ENCODE measurements at regions not wholly inside any gene's neighbourhood (a gene's known extent, or its start where the extent isn't known, plus 50 kb on each side); places are given as distances from the start of the nearest gene placed in this dataset.
A peak's percentile ranks its signal among the peaks of the same experiment; 100 is the strongest.
"Not testable (repeated sequence)": the region's sequence is repeated elsewhere in the genome, so short reads cannot be mapped to it uniquely, and the experiment has no call there.

DNA sequence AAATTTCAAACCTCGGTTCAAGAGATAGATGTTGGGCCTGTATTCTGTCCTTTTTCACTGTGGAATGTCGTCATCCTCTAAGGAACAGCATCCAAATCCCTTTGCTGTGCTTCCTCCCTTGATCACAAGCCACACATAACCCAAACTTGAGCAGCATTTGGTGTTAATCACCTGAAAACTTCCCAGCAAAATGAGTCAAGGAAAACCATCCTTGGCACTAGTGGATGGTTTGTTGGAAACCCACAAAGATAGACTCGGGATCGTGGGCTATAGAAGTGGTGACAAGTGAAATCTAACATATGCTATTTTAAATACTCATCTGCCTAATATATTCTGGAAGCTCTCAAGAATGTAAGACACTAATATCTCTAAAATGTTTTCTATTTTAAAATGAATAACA is 459.1 kb downstream of the SETD4 start:
- no peak for DNase-seq (ENCODE audit: low spot score)

DNA sequence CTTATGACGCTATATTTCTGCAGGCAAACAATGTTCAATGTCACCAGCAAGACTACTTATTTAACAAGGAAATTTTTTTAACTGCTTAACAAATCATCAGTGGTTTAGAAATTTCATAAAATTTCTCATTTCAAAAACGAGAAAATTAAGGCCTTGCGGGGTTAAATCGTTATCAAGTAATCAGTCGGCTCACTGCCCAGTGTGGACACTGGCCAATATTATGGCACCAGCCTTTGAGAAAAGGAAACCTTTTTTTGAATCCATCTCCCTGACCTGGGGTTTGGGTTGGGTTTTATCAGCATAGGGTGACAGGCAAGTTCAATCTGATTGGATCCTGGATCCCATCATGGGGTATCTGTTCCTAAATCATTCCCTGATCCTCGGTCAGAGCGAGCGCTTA is 461.2 kb downstream of the SETD4 start:
- no peak for DNase-seq (ENCODE audit: low spot score)

DNA sequence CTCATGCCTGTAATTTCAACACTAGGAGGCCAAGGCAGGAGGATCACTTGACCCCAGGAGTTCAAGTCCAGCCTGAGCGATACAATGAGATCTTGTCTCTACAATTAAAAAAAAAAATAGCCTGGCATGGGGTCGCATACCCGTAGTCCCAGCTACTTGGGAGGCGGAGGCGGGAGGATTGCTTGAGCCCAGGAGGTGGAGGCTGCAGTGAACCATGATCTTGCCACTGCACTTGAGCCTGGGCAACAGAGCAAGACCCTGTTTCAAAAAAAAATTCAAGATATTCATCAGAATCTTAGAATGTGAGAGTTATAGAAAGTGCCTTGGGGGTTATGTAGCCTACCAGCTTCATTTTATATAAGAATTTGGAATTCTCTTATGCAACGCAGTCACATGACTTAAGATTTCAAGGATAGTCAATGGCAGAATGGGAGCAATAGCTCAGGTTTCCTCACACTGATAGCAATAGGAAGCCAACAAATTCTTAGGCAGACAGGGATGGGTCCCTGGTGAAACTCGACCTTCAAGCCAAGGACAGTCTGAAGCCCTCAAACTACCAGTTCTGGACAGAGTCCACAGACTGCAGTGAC is 462.5 kb downstream of the SETD4 start:
- no peak for DNase-seq (ENCODE audit: low spot score)

DNA sequence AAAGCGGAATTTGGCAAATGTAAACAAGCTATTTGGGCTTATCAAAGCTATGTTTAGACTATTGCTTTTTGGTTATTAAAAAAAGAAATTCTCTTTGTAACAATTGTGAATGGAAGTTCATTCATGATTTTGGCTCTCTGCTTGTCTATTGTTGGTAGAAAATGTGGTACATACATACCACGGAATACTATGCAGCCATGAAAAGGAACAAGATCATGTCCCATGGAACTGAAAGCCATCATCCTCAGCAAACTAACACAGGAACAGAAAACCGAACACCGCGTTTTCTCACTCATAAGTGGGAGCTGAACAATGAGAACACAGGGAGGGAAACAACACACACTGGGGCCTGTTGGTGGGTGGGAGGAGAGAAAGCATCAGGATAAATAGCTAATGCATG is 465.4 kb downstream of the SETD4 start:
- DNase-seq (ENCODE audit: low spot score) = no peak

DNA sequence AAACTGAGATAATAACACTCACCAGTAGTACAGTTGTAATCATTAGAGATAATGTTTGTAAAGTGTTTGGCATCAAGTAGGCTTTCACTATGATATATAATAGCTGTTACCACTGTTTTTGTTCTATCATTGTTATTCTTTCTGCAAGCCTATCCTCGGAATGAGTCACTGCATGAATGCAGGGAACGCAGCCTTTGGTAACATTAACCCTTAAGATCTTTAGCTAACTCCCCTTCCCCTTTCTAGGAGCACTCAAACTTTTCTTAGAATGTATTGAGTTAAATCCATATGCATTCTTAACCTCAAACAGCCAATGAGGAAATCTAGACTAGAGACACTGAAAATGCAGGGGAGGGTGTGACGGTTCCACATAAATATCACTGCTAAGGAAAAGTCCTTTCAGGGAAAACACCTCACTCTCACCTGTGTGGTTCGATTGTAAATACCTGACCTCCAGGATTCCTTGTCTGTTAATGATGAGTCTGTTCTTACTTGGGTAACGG is 467.3 kb downstream of the SETD4 start:
- peak; percentile 11 for DNase-seq (ENCODE audit: low spot score)

DNA sequence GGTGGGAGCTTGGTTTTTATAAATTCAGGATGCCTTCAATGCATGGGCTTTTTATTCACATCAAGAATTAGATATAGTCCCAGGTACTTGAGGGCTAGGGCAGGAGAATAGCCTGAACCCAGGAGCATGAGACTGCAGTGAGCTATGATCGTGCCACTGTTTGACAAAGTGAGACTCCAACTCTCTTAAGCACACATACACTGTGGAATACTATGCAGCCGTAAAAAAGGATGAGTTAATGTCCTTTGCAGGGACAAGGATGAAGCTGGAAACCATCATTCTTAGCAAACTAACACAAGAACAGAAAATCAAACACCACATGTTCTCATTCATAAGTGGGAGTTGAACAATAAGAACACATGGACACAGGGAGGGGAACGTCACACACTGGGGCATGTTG is 470.0 kb downstream of the SETD4 start:
- DNase-seq (ENCODE audit: low spot score) = not testable (repeated sequence)

DNA sequence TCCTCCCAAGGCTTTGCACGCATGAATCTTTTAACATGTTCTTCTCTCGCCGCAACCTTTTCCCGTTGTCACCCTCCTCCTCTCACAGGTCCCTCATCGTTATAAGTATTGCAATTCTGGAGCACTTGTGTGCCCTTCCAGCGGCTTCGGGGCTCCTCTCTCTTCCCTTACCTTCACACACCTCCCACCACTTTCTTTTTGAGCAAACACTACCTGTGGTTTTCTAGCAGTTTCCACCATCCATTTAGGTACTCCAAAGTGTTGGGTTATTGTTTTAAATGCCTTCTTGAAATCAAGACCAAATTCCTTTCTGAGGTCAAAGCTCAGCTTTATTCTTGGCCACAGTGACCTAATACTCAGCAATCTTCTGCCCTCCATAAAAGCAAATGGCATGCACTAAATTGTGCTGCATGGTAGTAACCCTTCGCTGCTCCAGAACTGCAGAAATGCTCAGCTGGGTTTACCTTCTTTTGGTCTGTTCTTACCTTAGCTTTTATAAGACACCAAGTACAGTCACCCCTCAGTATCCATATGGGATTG is 472.4 kb downstream of the SETD4 start:
- no peak for DNase-seq (ENCODE audit: low spot score)

DNA sequence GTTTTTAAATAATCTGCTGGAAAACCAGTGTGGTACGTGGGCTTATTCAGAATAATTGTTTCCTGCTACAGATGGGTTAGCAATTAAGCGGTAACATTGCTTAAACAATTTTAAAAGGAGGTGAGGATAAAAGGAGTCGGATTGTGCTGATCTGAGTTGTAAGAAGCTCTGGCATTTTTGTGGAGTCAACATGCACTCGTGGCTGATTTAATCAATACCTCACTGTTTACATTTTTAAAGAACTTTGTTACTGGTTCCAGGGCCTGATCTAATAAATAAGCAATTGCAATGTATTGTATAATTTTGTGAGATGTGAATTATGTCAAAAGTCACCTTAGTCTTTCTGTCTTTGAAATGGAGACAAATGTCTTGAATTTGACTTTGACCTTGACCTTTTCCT is 474.0 kb downstream of the SETD4 start:
- DNase-seq (ENCODE audit: low spot score) = no peak

DNA sequence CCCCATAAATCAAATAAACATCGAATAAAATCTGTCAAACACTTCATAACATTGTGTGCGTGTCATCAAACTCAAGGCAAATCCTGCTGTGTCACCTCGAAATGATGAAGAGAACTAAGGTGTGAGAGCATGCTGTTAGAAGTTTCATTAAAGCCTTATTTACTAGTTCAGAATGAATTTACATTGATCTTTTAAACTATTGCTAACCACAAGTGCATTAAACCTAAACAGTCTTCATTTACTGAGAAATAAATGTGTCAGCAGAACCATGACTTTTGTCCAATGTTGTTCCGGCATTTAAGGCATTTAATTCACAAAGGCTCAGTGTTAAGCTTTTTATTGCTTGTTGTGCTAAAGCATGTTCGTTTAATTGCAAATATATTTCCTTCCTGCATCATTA is 474.4 kb downstream of the SETD4 start:
- DNase-seq (ENCODE audit: low spot score) = no peak

DNA sequence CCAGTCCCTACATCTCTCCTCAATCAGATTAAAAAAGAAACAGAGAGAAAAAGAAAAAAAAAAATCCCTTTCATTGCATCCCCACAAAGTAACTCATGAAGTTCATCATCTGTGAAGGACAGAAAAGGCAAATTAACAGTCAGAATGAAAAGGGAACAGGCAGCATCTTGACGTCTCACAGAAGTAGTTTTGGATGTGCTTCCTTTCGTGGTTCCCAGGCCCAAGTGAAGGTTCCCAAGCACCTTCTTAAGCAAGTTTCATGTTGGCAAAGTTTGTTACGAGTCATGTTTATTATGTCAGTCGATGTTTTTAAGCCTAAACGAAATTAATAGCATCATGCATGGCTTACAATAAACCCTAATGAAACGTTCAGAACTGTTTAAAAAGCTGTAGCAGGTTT is 475.2 kb downstream of the SETD4 start:
- DNase-seq (ENCODE audit: low spot score) = no peak

DNA sequence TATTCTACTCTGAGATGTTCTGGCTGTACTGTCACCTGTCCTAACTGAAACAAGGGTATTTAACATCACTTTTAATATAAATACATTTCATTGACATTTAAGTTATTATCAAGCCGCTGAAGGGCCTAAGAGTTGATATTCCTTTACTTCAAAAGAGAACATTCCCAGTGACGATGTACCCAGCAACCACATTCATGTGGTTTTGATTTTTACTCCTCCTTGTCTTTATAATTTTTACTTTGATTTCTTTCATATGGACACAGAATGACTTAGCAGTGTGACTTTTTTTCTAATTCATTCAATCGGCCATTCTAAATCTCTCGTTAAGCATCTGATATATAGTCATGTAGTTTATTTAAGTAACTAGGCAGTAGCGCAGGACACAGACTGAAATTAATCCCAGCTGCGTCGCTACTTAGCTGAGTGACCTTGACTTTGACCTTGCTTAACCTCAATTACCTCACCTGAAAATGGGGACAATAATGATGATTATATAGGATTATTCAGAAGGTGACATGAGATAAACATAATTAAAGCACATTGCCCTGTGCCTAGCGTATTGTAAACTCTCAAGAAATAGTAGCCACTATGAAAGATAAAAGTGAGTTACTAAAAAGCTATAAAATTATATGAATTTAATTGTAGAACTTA is 476.6 kb downstream of the SETD4 start:
- DNase-seq (ENCODE audit: low spot score) = no peak

DNA sequence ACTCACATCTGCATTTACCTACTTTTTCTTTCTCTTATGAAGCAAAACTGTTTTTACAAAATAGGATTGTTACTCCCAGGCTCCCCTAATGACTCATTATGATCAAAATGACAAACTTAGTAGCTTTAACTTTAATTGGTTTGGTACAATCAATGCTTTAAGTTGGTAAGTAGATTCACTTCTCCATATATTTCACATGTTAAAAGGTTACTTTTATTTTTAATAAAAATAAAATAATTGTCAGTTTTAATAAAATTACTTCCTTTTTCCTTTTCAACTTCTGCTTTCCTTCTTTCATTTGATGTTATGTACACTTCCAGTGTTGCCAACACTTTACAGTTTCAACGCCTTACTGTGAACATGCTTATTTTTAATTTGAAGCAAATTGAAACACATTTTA is 477.6 kb downstream of the SETD4 start:
- no peak for DNase-seq (ENCODE audit: low spot score)

DNA sequence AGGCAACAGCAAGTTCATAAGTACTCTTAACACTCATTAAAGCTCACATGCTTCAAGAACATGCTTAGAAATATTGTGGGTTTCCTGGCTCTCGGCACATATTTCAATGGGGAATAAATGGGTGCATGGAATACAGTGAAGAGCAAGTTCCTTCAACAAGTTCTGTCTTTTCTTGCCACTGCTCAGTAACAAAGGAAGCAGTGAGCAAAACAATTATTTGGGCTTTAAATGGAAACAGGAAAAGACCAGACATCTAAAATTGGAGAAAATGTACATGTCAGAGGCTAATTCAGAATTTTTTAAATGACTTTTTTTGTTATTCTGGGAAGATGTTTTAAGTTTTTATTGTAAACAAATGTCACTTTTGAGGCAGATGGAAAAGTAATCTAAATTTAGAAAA is 478.7 kb downstream of the SETD4 start:
- no peak for DNase-seq (ENCODE audit: low spot score)

DNA sequence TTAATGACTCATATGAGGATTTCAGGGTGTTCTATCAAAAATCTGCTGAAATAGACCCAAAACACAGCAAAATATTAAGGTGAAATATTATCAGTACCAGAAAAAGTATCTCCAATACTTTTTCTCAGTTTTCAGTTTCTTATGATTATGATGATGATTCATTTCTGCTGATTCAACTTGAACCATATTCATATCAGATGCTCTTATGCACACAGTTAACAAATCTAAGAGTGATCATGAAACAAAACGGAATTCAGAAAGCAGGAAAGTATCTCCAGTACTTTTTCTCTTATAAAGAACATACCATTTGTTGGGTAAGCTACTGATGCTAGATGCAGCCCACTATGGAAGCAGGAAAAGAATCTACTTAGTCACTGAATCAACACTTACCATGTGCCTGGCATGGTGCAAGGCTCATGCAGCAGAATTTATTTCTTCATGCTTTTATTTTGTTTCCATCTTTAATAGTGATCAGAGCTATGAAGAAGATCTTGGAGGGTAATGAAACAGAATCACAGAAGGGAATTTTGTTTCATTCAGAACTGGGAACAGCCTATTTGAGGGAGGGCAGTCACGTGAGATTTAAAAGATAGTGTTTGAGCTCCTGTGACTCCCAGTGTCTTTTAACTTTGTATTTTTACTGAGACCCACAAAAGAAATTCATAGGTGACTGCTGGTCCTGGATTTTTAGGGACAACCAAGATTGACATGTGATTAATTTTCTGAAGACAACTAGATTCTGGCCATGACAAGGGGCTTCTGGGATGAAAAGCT is 480.6 kb downstream of the SETD4 start:
- no peak for DNase-seq (ENCODE audit: low spot score)

DNA sequence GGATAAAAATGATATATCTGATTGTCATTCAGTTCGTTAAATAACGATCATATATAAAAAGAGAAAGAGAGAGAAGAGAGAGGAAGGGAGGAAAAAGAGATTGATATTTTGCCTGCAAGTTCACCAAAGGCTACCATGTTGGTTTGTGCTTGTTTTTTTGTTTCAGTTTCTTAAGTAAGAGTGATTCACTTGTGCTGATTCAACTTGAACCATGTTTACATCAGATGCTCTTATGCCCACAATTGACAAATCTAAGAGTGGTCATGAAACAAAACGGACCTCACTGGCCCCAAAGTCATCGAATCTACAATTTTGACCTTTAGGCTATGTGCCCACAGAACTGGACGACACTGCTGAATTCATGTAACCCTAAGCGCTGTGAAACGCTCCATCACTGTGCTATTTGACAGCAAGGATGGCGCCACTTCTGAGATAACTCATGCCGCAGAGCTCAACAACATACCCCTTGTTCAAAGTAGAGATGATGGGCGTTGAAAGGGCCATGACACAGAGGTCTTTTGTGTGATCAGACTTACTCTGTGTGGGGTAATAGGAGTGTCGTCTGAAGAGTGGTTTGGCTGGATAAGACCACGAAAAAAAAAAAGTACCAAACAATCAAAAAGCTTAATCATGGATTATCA is 481.4 kb downstream of the SETD4 start:
- DNase-seq (ENCODE audit: low spot score) = no peak

DNA sequence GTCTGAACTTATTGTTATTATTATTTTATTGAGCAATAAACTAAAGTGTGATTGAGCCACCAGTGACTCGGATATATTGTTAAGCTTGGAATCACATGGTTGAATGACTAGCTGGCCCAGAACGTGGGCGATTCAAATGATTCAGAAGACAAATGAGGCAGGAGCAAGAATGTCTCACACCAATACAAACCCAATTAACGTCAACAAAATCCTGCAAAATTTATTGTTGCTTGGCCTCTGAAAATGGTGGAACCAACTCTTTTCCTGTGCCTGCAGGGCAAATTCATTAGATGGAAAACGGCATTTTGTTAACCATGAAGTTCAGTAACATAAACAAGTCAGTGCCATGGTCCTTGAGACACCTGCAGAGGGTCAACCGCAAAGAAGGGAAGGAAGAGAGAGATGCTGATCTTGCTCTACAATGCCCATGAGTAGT is 482.0 kb downstream of the SETD4 start:
- DNase-seq (ENCODE audit: low spot score) = peak; percentile 63

DNA sequence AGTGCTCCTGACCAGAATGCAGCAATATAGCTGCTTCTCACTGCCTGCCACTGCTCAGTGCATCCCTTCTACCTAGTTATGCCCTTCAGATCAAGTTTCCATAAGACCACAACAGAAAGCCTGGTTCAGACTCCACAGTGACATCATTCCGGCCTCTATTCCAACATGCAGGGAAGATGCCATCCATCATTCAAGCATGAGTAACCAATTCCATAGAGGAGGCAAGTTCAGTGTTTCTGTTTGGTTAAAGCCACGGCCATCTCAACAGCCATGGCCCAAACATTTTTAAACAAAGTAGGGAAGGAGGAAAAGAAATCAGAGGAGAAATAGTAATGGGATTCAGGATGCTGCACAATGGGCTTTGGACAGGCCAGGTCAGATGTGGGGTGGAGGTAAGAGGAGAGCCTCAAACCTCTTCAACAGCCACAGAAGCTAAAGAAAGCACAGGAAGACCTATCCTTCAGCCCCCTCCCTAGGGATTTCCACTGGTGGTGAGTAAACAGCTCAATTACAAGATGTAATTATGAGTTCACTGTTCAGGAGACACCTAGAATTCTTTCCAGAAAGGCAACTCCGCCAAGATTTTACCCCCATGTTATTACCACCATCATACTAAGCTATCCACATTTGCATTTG is 484.9 kb downstream of the SETD4 start:
- DNase-seq (ENCODE audit: low spot score) = peak; percentile 49

DNA sequence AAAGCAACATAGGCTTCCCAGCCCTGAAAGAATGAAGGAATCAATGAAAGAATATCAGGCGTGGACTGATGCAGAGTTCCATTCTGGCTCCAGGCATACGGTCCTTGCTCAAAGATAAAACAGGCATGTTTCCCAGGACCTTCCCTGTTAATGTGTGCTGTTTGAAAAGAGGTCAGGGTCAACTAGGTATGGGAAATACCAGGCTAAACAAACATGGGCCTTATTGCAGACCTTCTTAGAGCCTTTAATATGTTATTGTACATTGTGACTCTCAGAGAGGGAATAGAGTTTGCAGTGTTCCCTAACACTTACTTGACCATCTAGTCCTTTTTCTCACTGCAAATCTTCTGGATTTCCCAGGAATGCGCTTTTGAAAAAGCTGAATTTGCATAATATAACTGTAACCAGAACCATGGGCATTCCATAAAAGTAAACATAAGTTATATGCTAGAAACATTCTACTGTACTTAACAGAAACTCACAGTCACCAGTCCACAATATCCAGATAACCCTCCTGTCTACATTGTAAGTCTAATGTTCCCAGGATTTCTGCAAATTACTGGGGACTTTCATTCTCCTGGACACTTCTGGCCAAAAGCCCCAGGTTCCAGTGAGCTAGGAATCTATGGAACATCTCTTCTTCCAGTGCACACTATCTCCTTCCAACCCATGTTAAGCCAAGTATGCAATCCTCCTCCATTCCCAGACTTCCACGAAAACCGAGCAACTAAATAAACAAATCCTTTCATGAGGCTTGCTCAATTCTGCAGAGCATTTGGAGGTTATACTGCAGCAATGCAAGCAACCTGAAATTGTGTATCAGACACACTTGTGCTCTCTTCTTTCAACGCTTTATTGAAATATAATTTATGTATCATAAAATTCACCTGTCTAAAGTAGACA is 486.6 kb downstream of the SETD4 start:
- no peak for DNase-seq (ENCODE audit: low spot score)

DNA sequence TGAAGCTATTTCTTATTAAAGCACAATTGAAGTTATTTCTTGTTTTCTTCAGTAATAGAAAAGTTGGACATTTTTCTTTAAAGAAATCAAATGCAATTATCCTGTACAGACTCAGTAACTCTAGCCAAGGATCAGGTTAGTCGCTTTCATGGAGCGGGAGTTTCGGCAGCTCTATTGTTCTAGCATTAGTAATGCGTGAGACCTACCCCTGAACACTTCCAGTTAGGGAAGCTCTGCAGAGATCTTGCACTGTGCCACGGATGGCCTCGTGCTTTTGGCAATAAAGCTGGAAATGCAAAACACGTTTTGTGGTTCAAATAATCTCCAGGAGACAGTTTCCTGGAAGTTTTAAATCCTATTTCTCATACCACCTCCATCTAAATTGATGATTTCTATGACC is 488.4 kb downstream of the SETD4 start:
- DNase-seq (ENCODE audit: low spot score) = no peak

DNA sequence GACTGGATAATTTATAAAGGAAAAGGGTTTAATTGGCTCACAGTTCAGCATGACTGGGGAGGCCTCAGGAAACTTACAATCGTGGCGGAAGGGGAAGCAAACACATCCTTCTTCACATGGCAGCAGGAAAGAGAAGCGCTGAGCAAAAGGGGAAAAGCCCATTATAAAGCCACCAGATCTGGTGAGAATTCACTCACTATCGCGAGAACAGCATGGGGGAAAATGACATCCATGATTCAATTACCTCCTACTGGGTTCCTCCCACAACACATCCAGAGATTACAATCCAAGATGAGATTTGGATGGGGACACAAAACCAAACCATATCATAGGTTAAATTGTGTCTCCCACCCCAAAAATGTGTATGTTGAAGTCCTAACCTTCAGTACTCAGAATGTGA is 491.7 kb downstream of the SETD4 start:
- no peak for DNase-seq (ENCODE audit: low spot score)

DNA sequence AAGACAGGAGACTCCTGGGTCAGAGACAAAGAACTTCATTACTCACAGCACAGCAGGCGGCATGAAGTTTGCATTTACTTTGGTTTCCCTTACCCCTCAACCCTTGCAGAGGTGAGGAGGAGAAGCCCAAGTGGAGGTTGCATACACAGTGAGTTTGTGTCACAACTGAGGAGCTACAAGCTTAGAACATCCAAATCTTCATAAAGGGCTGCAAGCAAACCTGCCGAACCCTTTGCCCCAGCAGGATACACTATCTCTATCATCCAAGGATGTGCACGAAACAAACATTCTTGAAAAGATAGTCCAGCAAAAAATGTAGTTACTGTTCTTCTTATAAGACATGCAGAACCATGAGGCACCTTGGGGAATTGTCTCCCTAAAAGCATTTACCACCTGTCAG is 493.5 kb downstream of the SETD4 start:
- no peak for DNase-seq (ENCODE audit: low spot score)

Measured in kidney tubule cell (primary cell).